ENCODE measurements at regions not wholly inside any gene's neighbourhood (a gene's known extent, or its start where the extent isn't known, plus 50 kb on each side); places are given as distances from the start of the nearest gene placed in this dataset.
"Not testable (repeated sequence)": the region's sequence is repeated elsewhere in the genome, so short reads cannot be mapped to it uniquely, and the experiment has no call there.

DNA sequence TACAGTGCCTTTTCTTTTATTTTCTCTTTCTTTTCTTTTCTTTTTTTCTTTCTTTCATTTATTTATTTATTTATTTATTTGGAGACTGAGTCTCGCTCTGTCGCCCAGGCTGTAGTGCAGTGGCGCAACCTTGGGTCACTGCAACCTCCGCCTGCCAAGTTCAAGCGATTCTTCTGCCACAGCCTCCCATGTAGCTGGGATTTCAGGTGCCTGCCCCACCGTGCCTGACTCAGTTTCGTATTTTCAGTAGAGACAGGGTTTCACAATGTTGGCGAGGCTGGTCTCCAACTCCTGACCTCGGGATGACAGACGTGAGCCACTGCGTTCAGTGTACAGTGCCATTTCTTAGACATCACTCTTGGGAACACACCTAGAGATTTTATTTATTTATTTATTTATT, 110.0 kb upstream of the ANKRD30BL start:
- not testable (repeated sequence) for H3K4me1 ChIP-seq (ENCODE audit: control insufficient read depth in 1 of 2, insufficient read depth in 2 of 2, low read length in 2 of 2); H3K36me3 ChIP-seq (ENCODE audit: control insufficient read depth in 1 of 2, insufficient read depth in 2 of 2, low read length in 2 of 2); H3K9me3 ChIP-seq (ENCODE audit: control insufficient read depth in 1 of 2, low read length in 2 of 2); H3K27me3 ChIP-seq (ENCODE audit: control insufficient read depth in 1 of 2, insufficient read depth in 2 of 2, low read length in 2 of 2); H3K27ac ChIP-seq (ENCODE audit: low read depth, low read length); H3K4me3 ChIP-seq (ENCODE audit: low read depth in 1 of 2, low read length in 2 of 2); H3K9ac ChIP-seq (ENCODE audit: low read depth in 1 of 2, low read length in 2 of 2)

DNA sequence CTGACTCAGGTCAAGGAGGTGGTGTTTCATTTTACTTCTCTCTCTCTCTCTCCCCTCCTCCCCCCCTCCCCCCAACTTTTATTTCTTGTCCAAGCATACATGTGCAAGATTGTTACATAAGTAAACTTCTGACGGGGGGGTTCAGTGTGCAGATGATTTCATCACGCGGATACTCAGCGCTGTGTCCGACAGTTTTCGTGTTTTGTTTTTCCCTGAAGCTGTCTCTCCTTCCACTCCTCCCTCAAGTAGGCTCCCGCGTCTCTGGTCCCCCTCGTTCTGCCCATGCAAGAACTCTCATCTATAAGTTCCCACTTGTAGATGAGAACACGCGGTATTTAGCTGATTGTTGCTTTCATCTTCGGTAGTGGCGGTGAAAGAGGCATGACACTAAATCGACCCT, 111.0 kb upstream of the ANKRD30BL start:
- Histone ChIP-seq H3K9ac (ENCODE audit: low read depth in 1 of 2, low read length in 2 of 2) (no peak overlapping the region), H3K4me1 (ENCODE audit: control insufficient read depth in 1 of 2, insufficient read depth in 2 of 2, low read length in 2 of 2) (no peaks in the 10 kb centered on the region), H3K36me3 (ENCODE audit: control insufficient read depth in 1 of 2, insufficient read depth in 2 of 2, low read length in 2 of 2) (no peaks in the 10 kb centered on the region), H3K9me3 (ENCODE audit: control insufficient read depth in 1 of 2, low read length in 2 of 2) (no peaks in the 10 kb centered on the region), H3K4me3 (ENCODE audit: low read depth in 1 of 2, low read length in 2 of 2) (no peak overlapping the region), H3K27me3 (ENCODE audit: control insufficient read depth in 1 of 2, insufficient read depth in 2 of 2, low read length in 2 of 2) (no peaks in the 10 kb centered on the region), H3K27ac (ENCODE audit: low read depth, low read length) (no peak overlapping the region)

DNA sequence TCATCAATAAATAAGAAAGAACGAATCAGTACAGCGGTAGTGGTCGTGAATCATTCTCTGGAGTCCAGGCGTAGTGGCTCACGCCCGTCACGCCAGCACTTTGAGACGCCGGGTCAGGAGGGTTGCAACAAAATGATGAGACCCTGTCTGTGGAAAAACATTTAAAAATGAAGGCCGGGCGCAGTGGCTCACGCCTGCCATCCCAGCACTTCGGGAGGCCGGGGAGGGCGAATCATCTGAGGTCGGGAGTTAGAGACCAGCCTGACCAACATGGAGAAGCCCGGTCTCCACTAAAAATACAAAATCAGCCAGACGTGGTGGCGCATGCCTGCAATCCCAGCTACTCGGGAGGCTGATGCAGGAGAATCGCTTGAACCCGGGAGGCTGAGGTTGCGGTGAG, 111.8 kb upstream of the ANKRD30BL start:
- not testable (repeated sequence) for H3K27ac ChIP-seq (ENCODE audit: low read depth, low read length); H3K4me1 ChIP-seq (ENCODE audit: control insufficient read depth in 1 of 2, insufficient read depth in 2 of 2, low read length in 2 of 2); H3K9me3 ChIP-seq (ENCODE audit: control insufficient read depth in 1 of 2, low read length in 2 of 2); H3K27me3 ChIP-seq (ENCODE audit: control insufficient read depth in 1 of 2, insufficient read depth in 2 of 2, low read length in 2 of 2); H3K9ac ChIP-seq (ENCODE audit: low read depth in 1 of 2, low read length in 2 of 2); H3K4me3 ChIP-seq (ENCODE audit: low read depth in 1 of 2, low read length in 2 of 2); H3K36me3 ChIP-seq (ENCODE audit: control insufficient read depth in 1 of 2, insufficient read depth in 2 of 2, low read length in 2 of 2)

DNA sequence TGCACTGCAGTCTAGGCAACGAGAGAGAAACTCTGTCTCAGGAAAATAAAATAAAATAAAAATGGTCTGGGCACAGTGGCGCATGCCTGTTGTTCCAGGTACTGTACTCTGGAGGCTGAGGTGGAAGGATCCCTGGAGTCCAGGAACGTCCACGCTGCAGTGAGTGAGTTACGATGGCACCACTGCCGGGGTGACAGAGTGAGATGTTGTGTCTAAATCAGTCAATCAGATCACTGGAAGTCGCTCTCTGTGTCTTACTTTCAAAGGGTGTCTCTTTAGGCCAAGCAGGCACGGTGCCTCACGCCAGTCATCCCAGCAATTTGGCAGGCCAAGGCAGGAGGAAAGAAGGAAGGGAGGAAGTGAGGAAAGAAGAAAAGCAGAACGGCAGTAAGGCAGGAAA, 112.2 kb upstream of the ANKRD30BL start:
- Histone ChIP-seq H3K27me3 (ENCODE audit: control insufficient read depth in 1 of 2, insufficient read depth in 2 of 2, low read length in 2 of 2) (no peaks in the 10 kb centered on the region), H3K9ac (ENCODE audit: low read depth in 1 of 2, low read length in 2 of 2) (no peak overlapping the region), H3K36me3 (ENCODE audit: control insufficient read depth in 1 of 2, insufficient read depth in 2 of 2, low read length in 2 of 2) (no peaks in the 10 kb centered on the region), H3K4me3 (ENCODE audit: low read depth in 1 of 2, low read length in 2 of 2) (no peak overlapping the region), H3K4me1 (ENCODE audit: control insufficient read depth in 1 of 2, insufficient read depth in 2 of 2, low read length in 2 of 2) (no peaks in the 10 kb centered on the region), H3K27ac (ENCODE audit: low read depth, low read length) (no peak overlapping the region), H3K9me3 (ENCODE audit: control insufficient read depth in 1 of 2, low read length in 2 of 2) (no peaks in the 10 kb centered on the region)

DNA sequence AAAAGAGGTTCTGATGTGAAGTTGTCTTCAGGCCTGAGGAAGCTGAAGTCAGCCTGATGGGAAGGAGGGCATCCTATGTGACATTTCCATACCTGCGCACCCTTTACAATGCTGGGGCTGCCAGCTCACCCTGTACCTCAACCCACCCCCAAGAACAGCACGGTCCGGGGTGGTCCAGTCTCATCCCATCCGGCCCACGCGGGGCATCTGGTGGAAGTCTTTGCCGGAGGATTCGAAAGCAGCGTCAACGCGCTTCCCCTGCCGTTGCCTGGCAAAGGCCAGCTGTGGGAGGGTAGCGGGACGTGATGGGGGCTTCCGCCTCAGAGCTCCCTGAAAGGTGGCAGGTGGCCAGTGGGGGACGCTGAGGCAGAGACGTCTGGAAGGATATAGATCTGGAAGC, 113.6 kb upstream of the ANKRD30BL start:
- no peaks in the 10 kb centered on the region for H3K4me1 ChIP-seq (ENCODE audit: control insufficient read depth in 1 of 2, insufficient read depth in 2 of 2, low read length in 2 of 2)
- no peak overlapping the region for H3K27ac ChIP-seq (ENCODE audit: low read depth, low read length)
- H3K9me3 ChIP-seq (ENCODE audit: control insufficient read depth in 1 of 2, low read length in 2 of 2), result no peaks in the 10 kb centered on the region
- no peak overlapping the region for H3K9ac ChIP-seq (ENCODE audit: low read depth in 1 of 2, low read length in 2 of 2)
- no peak overlapping the region for H3K4me3 ChIP-seq (ENCODE audit: low read depth in 1 of 2, low read length in 2 of 2)
- no peaks in the 10 kb centered on the region for H3K36me3 ChIP-seq (ENCODE audit: control insufficient read depth in 1 of 2, insufficient read depth in 2 of 2, low read length in 2 of 2)
- H3K27me3 ChIP-seq (ENCODE audit: control insufficient read depth in 1 of 2, insufficient read depth in 2 of 2, low read length in 2 of 2), result no peaks in the 10 kb centered on the region

DNA sequence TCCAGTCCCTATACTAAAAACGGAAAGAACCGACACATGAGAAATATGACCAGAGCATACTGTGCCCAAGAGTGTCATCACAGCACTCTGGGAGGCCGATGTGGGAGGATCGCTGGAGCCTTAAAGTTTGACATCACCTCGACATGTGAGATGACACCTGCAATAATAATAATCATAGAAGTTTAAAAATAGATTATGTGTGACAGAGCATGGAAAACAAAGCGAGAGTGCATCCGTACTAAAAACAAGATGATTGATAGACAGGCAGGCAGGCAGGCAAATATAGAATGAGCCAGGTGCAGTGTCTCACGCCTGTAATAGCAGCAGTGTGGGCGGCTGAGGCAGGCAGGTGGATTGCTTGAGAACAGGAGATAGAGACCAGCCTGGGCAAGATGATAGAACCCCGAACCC, 114.8 kb upstream of the ANKRD30BL start:
- Histone ChIP-seq H3K9me3 (ENCODE audit: control insufficient read depth in 1 of 2, low read length in 2 of 2) (no peaks in the 10 kb centered on the region), H3K27ac (ENCODE audit: low read depth, low read length) (no peak overlapping the region), H3K27me3 (ENCODE audit: control insufficient read depth in 1 of 2, insufficient read depth in 2 of 2, low read length in 2 of 2) (no peaks in the 10 kb centered on the region), H3K36me3 (ENCODE audit: control insufficient read depth in 1 of 2, insufficient read depth in 2 of 2, low read length in 2 of 2) (no peaks in the 10 kb centered on the region), H3K4me3 (ENCODE audit: low read depth in 1 of 2, low read length in 2 of 2) (no peak overlapping the region), H3K9ac (ENCODE audit: low read depth in 1 of 2, low read length in 2 of 2) (no peak overlapping the region), H3K4me1 (ENCODE audit: control insufficient read depth in 1 of 2, insufficient read depth in 2 of 2, low read length in 2 of 2) (no peaks in the 10 kb centered on the region)

DNA sequence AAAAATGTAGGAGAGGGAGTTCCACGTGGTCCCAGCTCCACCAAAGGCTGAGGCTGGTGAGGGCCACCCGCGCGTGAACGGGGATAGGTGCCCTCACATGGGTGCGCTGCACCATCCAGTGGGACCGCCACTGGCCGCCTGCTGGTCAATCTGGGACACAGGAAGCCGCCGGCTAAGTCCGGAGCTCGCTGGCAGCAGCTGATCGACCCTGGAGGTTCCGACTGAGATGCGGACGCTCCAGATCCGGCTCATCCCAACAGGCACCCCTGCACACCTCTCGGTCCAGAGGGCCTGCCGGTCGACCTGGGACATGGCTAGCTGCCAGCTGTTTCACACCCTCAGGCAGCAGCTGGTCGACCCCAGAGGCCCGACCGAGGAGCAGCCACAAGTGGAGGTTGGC, 116.5 kb upstream of the ANKRD30BL start:
- Histone ChIP-seq H3K27ac (ENCODE audit: low read depth, low read length) (no peak overlapping the region), H3K4me3 (ENCODE audit: low read depth in 1 of 2, low read length in 2 of 2) (no peak overlapping the region), H3K27me3 (ENCODE audit: control insufficient read depth in 1 of 2, insufficient read depth in 2 of 2, low read length in 2 of 2) (no peaks in the 10 kb centered on the region), H3K4me1 (ENCODE audit: control insufficient read depth in 1 of 2, insufficient read depth in 2 of 2, low read length in 2 of 2) (no peaks in the 10 kb centered on the region), H3K36me3 (ENCODE audit: control insufficient read depth in 1 of 2, insufficient read depth in 2 of 2, low read length in 2 of 2) (no peaks in the 10 kb centered on the region), H3K9ac (ENCODE audit: low read depth in 1 of 2, low read length in 2 of 2) (no peak overlapping the region), H3K9me3 (ENCODE audit: control insufficient read depth in 1 of 2, low read length in 2 of 2) (no peaks in the 10 kb centered on the region)

DNA sequence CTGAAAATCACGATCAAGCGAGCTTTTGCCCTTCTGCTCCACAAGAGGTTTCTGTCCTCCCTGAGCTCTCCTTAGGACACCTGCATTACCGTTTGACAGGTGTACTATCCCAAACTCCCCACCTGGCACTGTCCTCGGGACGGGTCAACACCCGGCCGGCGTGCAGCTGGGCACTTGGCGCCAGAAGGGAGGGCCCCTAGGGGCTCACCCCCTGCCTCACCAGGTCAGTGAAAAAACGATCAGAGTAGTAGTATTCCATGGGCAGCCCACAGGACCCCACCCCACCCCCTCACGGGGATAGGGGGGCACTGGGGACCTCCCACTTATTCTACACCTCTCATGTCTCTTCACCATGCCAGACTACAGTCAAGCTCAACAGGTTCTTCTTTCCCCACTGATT, 117.6 kb upstream of the ANKRD30BL start:
- no peak overlapping the region for H3K27ac ChIP-seq (ENCODE audit: low read depth, low read length)
- no peak overlapping the region for H3K4me3 ChIP-seq (ENCODE audit: low read depth in 1 of 2, low read length in 2 of 2)
- H3K36me3 ChIP-seq (ENCODE audit: control insufficient read depth in 1 of 2, insufficient read depth in 2 of 2, low read length in 2 of 2), result no peaks in the 10 kb centered on the region
- H3K9ac ChIP-seq (ENCODE audit: low read depth in 1 of 2, low read length in 2 of 2), result no peak overlapping the region
- no peaks in the 10 kb centered on the region for H3K27me3 ChIP-seq (ENCODE audit: control insufficient read depth in 1 of 2, insufficient read depth in 2 of 2, low read length in 2 of 2)
- H3K4me1 ChIP-seq (ENCODE audit: control insufficient read depth in 1 of 2, insufficient read depth in 2 of 2, low read length in 2 of 2), result no peaks in the 10 kb centered on the region
- H3K9me3 ChIP-seq (ENCODE audit: control insufficient read depth in 1 of 2, low read length in 2 of 2), result no peaks in the 10 kb centered on the region

DNA sequence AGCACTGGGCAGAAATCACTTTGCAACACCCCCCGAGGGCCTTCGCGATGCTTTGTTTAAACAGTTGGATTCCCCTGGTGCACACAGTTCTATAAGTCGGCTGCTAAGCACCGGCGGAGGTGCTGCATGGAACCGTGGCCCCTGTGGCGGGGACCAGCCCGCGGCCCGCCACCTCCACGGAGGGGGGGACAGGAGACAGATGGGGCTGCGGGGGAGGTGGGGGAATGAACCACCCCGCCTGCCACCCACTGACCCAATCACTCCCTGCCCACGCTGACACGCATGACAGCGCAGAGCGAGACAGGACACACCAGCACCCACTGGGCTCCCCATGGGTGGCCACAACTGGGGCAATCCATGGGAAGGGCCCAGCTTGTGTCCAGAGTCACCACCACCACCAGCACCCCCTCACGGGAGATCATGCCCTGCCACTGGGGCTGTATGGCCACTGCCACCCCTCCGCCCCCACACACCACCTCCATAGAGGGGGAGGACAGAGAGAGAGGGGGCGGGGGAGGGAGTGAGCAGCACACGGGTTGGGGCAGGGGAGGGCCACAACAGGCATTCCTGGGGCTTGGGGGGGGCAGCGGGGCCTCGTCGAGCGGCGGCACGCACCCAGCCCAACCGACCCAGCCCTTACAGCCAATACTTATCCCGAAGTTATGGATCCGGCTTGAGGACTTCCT, 118.3 kb upstream of the ANKRD30BL start:
- Histone ChIP-seq H3K27ac (ENCODE audit: low read depth, low read length) (no peak overlapping the region), H3K27me3 (ENCODE audit: control insufficient read depth in 1 of 2, insufficient read depth in 2 of 2, low read length in 2 of 2) (no peaks in the 10 kb centered on the region), H3K9me3 (ENCODE audit: control insufficient read depth in 1 of 2, low read length in 2 of 2) (no peaks in the 10 kb centered on the region), H3K4me1 (ENCODE audit: control insufficient read depth in 1 of 2, insufficient read depth in 2 of 2, low read length in 2 of 2) (no peaks in the 10 kb centered on the region), H3K36me3 (ENCODE audit: control insufficient read depth in 1 of 2, insufficient read depth in 2 of 2, low read length in 2 of 2) (no peaks in the 10 kb centered on the region), H3K4me3 (ENCODE audit: low read depth in 1 of 2, low read length in 2 of 2) (no peak overlapping the region), H3K9ac (ENCODE audit: low read depth in 1 of 2, low read length in 2 of 2) (no peak overlapping the region)

DNA sequence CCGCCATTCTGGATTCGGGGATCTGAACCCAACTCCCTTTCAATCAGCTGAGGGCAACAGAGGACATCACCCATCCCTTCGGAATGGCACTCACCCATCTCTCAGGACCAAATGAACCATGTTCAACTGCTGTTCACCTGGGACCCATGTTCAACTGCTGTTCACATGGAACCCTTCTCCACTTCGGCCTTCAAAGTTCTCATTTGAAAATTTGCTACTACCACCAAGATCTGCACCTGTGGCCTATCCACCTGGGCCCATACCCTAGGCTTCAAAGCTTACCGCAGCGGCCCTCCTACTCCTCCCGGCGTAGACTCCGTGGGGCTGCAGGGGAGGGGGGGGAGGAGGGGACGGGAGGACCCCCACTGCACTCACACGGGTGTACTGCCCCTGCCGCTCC, 119.2 kb upstream of the ANKRD30BL start:
- no peaks in the 10 kb centered on the region for H3K27me3 ChIP-seq (ENCODE audit: control insufficient read depth in 1 of 2, insufficient read depth in 2 of 2, low read length in 2 of 2)
- H3K9me3 ChIP-seq (ENCODE audit: control insufficient read depth in 1 of 2, low read length in 2 of 2), result no peaks in the 10 kb centered on the region
- H3K36me3 ChIP-seq (ENCODE audit: control insufficient read depth in 1 of 2, insufficient read depth in 2 of 2, low read length in 2 of 2), result no peaks in the 10 kb centered on the region
- no peaks in the 10 kb centered on the region for H3K4me1 ChIP-seq (ENCODE audit: control insufficient read depth in 1 of 2, insufficient read depth in 2 of 2, low read length in 2 of 2)
- H3K4me3 ChIP-seq (ENCODE audit: low read depth in 1 of 2, low read length in 2 of 2), result no peak overlapping the region
- H3K9ac ChIP-seq (ENCODE audit: low read depth in 1 of 2, low read length in 2 of 2), result no peak overlapping the region
- H3K27ac ChIP-seq (ENCODE audit: low read depth, low read length), result no peak overlapping the region

DNA sequence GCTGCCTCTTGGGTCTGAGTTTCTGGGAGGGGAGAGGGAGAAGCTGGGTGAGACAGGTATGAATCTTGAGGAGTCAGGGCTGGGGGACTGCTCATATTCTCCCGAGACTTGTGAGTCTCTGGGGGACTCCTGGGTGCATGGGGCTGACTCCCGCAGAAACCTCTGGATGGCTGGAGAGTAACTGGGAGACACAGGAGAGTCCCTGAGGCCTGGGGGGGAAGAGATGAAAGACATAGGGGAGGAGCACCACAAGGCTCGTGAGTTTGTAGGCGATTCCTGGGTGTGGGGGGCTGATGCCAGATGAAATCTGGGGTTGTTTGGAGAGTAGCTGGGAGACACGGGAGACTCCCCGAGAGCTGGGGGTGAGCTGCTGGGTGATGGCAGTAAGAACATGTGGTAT, 120.4 kb upstream of the ANKRD30BL start:
- not testable (repeated sequence) for H3K9ac ChIP-seq (ENCODE audit: low read depth in 1 of 2, low read length in 2 of 2); H3K9me3 ChIP-seq (ENCODE audit: control insufficient read depth in 1 of 2, low read length in 2 of 2); H3K4me3 ChIP-seq (ENCODE audit: low read depth in 1 of 2, low read length in 2 of 2); H3K27me3 ChIP-seq (ENCODE audit: control insufficient read depth in 1 of 2, insufficient read depth in 2 of 2, low read length in 2 of 2); H3K27ac ChIP-seq (ENCODE audit: low read depth, low read length); H3K4me1 ChIP-seq (ENCODE audit: control insufficient read depth in 1 of 2, insufficient read depth in 2 of 2, low read length in 2 of 2); H3K36me3 ChIP-seq (ENCODE audit: control insufficient read depth in 1 of 2, insufficient read depth in 2 of 2, low read length in 2 of 2)

All from duodenal mucosa (tissue), 2 donors.